HG03354 (cell line): ENCODE measurements at regions not wholly inside any gene's neighbourhood (a gene's known extent, or its start where the extent isn't known, plus 50 kb on each side); places are given as distances from the start of the nearest gene placed in this dataset.

Source experiments
- ATAC-seq: cut with Tn5 transposase; IDR thresholded peaks from one replicate; pipeline ENCODE4 v1.9.1; 2021; ENCODE audit warnings: mild to moderate bottlenecking; ENCODE audit not compliant: unreplicated experiment, poor library complexity, severe bottlenecking

GRCh38 chr1:195075973-195076372 lies 1532.3 kb downstream of the KCNT2 start:
- no peak for ATAC-seq

GRCh38 chr1:195071461-195071860 lies 1536.8 kb downstream of the KCNT2 start:
- ATAC-seq = peak; percentile 62

GRCh38 chr1:195065437-195065836 lies 1542.8 kb downstream of the KCNT2 start:
- no peak for ATAC-seq

GRCh38 chr1:195064358-195064757 lies 1543.9 kb downstream of the KCNT2 start:
- ATAC-seq = no peak

GRCh38 chr1:195054217-195054687 lies 1554.0 kb downstream of the KCNT2 start:
- ATAC-seq = no peak

GRCh38 chr1:195053478-195053877 lies 1554.8 kb downstream of the KCNT2 start:
- ATAC-seq = no peak

GRCh38 chr1:195047772-195048171 lies 1560.5 kb downstream of the KCNT2 start:
- no peak for ATAC-seq

GRCh38 chr1:195045072-195045471 lies 1563.2 kb downstream of the KCNT2 start:
- no peak for ATAC-seq

- no peak for ATAC-seq
Measured at GRCh38 chr1:195030793-195031192, 1577.4 kb downstream of the KCNT2 start.

- ATAC-seq = no peak
Measured at GRCh38 chr1:195026792-195027191, 1581.4 kb downstream of the KCNT2 start.

GRCh38 chr1:195019385-195019784 lies 1588.9 kb downstream of the KCNT2 start:
- no peak for ATAC-seq

- ATAC-seq = no peak
Measured at GRCh38 chr1:195012995-195013394, 1595.2 kb downstream of the KCNT2 start.

- ATAC-seq = no peak
Measured at GRCh38 chr1:195005338-195005737, 1602.9 kb downstream of the KCNT2 start.

- no peak for ATAC-seq
Measured at GRCh38 chr1:194990483-194990882, 1617.8 kb downstream of the KCNT2 start.

GRCh38 chr1:194975913-194976312 lies 1632.3 kb downstream of the KCNT2 start:
- no peak for ATAC-seq

GRCh38 chr1:194968916-194969315 lies 1639.3 kb downstream of the KCNT2 start:
- no peak for ATAC-seq

GRCh38 chr1:194959795-194960194 lies 1648.4 kb downstream of the KCNT2 start:
- no peak for ATAC-seq

- ATAC-seq = no peak
Measured at GRCh38 chr1:194952171-194952570, 1656.1 kb downstream of the KCNT2 start.

- ATAC-seq = no peak
Measured at GRCh38 chr1:194950584-194950983, 1657.7 kb downstream of the KCNT2 start.

- no peak for ATAC-seq
Measured at GRCh38 chr1:194940336-194941030, 1667.8 kb downstream of the KCNT2 start.

- ATAC-seq = no peak
Measured at GRCh38 chr1:194935864-194936263, 1672.4 kb downstream of the KCNT2 start.

- ATAC-seq = no peak
Measured at GRCh38 chr1:194931166-194931565, 1677.1 kb downstream of the KCNT2 start.
